ENCODE measurements at regions not wholly inside any gene's neighbourhood (a gene's known extent, or its start where the extent isn't known, plus 50 kb on each side); places are given as distances from the start of the nearest gene placed in this dataset.

- no peak overlapping the region for H3K9ac ChIP-seq (ENCODE audit: low read length)
- no peak overlapping the region for H3K4me3 ChIP-seq (ENCODE audit: low read length)
- H3K27ac ChIP-seq (ENCODE audit: low read length), result no peak overlapping the region
- no peaks in the 10 kb centered on the region for H3K79me2 ChIP-seq (ENCODE audit: low read length)
- no peaks in the 10 kb centered on the region for H3K4me1 ChIP-seq (ENCODE audit: insufficient read depth, low read length)
- no peaks in the 10 kb centered on the region for H4K20me1 ChIP-seq (ENCODE audit: low read length)
- no TSS peak for BruUV-seq (replicated peaks)
- no peaks in the 10 kb centered on the region for H3F3A ChIP-seq (ENCODE audit: low read length, unreplicated experiment)
- no peaks in the 10 kb centered on the region for H3K9me2 ChIP-seq (replicated peaks; ENCODE audit: low read length)
- H3K27me3 ChIP-seq (ENCODE audit: low read length), result no peaks in the 10 kb centered on the region
- H3K36me3 ChIP-seq (ENCODE audit: low read depth, low read length), result no peaks in the 10 kb centered on the region
- intact Hi-C loops (cut with micrococcal nuclease), result no loop called here
- POLR2A ChIA-PET (ENCODE audit: unreplicated experiment), result no interaction called here
- CTCF ChIA-PET, result no interaction called here
- TF ChIP-seq, protein P1, sequence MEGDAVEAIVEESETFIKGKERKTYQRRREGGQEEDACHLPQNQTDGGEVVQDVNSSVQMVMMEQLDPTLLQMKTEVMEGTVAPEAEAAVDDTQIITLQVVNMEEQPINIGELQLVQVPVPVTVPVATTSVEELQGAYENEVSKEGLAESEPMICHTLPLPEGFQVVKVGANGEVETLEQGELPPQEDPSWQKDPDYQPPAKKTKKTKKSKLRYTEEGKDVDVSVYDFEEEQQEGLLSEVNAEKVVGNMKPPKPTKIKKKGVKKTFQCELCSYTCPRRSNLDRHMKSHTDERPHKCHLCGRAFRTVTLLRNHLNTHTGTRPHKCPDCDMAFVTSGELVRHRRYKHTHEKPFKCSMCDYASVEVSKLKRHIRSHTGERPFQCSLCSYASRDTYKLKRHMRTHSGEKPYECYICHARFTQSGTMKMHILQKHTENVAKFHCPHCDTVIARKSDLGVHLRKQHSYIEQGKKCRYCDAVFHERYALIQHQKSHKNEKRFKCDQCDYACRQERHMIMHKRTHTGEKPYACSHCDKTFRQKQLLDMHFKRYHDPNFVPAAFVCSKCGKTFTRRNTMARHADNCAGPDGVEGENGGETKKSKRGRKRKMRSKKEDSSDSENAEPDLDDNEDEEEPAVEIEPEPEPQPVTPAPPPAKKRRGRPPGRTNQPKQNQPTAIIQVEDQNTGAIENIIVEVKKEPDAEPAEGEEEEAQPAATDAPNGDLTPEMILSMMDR (conservative IDR thresholded peaks at IDR 0.05; ENCODE audit: low read depth, low read length), result no peak
- TF ChIP-seq EZH2phosphoT487 (IDR thresholded peaks at IDR 0.05; ENCODE audit: borderline replicate concordance, low read length) (no peak), EZH2 (IDR thresholded peaks at IDR 0.05; ENCODE audit: low read length, unreplicated experiment) (no peak)
- DNase-seq (no peak), ATAC-seq (no peak)
- H3K9me3 ChIP-seq (ENCODE audit: low read length), result no peaks in the 10 kb centered on the region
- no peak overlapping the region for H3K4me2 ChIP-seq (ENCODE audit: low read length)
- H2AFZ ChIP-seq (ENCODE audit: low read length), result no peak overlapping the region
These were observed 274.3 kb downstream of the BCOR start for GRCh38 chrX:39823424-39823823.

GRCh38 chrX:39823854-39824253 lies 273.9 kb downstream of the BCOR start:
- DNase-seq, result no peak
- Histone ChIP-seq H3K4me2 (ENCODE audit: low read length) (no peak overlapping the region), H3K27me3 (ENCODE audit: low read length) (no peaks in the 10 kb centered on the region), H3K36me3 (ENCODE audit: low read depth, low read length) (no peaks in the 10 kb centered on the region), H4K20me1 (ENCODE audit: low read length) (no peaks in the 10 kb centered on the region), H3K9me2 (replicated peaks; ENCODE audit: low read length) (no peaks in the 10 kb centered on the region), H3K79me2 (ENCODE audit: low read length) (no peaks in the 10 kb centered on the region), H3K9me3 (ENCODE audit: low read length) (no peaks in the 10 kb centered on the region), H3K9ac (ENCODE audit: low read length) (no peak overlapping the region), H3F3A (ENCODE audit: low read length, unreplicated experiment) (no peaks in the 10 kb centered on the region), H3K4me3 (ENCODE audit: low read length) (no peak overlapping the region), H2AFZ (ENCODE audit: low read length) (no peak overlapping the region), H3K27ac (ENCODE audit: low read length) (no peak overlapping the region), H3K4me1 (ENCODE audit: insufficient read depth, low read length) (no peaks in the 10 kb centered on the region)
- CTCF ChIA-PET, result no interaction called here
- no peak for TF ChIP-seq EZH2 (IDR thresholded peaks at IDR 0.05; ENCODE audit: low read length, unreplicated experiment)
- TF ChIP-seq EZH2phosphoT487 (IDR thresholded peaks at IDR 0.05; ENCODE audit: borderline replicate concordance, low read length), result no peak
- no TSS peak for BruUV-seq (replicated peaks)
- ATAC-seq, result no peak
- intact Hi-C loops (cut with micrococcal nuclease), result no loop called here
- POLR2A ChIA-PET (ENCODE audit: unreplicated experiment), result no interaction called here

GRCh38 chrX:39826813-39827543 lies 270.8 kb downstream of the BCOR start:
- TF ChIP-seq EZH2phosphoT487 (IDR thresholded peaks at IDR 0.05; ENCODE audit: borderline replicate concordance, low read length) (no peak), EZH2 (IDR thresholded peaks at IDR 0.05; ENCODE audit: low read length, unreplicated experiment) (no peak)
- TF ChIP-seq, protein P1 (conservative IDR thresholded peaks at IDR 0.05; ENCODE audit: low read depth, low read length), result no peak
- POLR2A ChIA-PET (ENCODE audit: unreplicated experiment), result no interaction called here

More at GRCh38 chrX:39826813-39827543, 270.8 kb downstream of the BCOR start:
- Histone ChIP-seq H3K4me2 (ENCODE audit: low read length) (no peak overlapping the region), H4K20me1 (ENCODE audit: low read length) (no peaks in the 10 kb centered on the region), H3K9ac (ENCODE audit: low read length) (no peak overlapping the region), H3K4me1 (ENCODE audit: insufficient read depth, low read length) (no peaks in the 10 kb centered on the region), H3F3A (ENCODE audit: low read length, unreplicated experiment) (no peaks in the 10 kb centered on the region), H3K9me2 (replicated peaks; ENCODE audit: low read length) (no peaks in the 10 kb centered on the region), H3K36me3 (ENCODE audit: low read depth, low read length) (no peaks in the 10 kb centered on the region), H3K27me3 (ENCODE audit: low read length) (no peaks in the 10 kb centered on the region), H2AFZ (ENCODE audit: low read length) (no peak overlapping the region), H3K4me3 (ENCODE audit: low read length) (no peak overlapping the region), H3K9me3 (ENCODE audit: low read length) (no peaks in the 10 kb centered on the region), H3K27ac (ENCODE audit: low read length) (no peak overlapping the region), H3K79me2 (ENCODE audit: low read length) (no peaks in the 10 kb centered on the region)
- CTCF ChIA-PET, result no interaction called here
- BruUV-seq (replicated peaks), result no TSS peak
- intact Hi-C loops (cut with micrococcal nuclease), result no loop called here
- DNase-seq (no peak), ATAC-seq (no peak)
